H9 (cell line): ENCODE measurements at regions not wholly inside any gene's neighbourhood (a gene's known extent, or its start where the extent isn't known, plus 50 kb on each side); places are given as distances from the start of the nearest gene placed in this dataset.

Experiments
- DNase-seq: peaks from one replicate; pipeline ENCODE4 v3.0.0-alpha.2; 2017
- H2AFZ ChIP-seq: one replicate; pipeline ENCODE4 v1.6.1; 2013; ENCODE audit warnings: mild to moderate bottlenecking, low read length, control low read depth, moderate library complexity
- H2AK5ac ChIP-seq: 2 replicates; pipeline ENCODE4 v1.6.1; 2013; ENCODE audit warnings: low read length, control low read depth, mixed read lengths; ENCODE audit not compliant: insufficient read length
- H2BK120ac ChIP-seq: one replicate; pipeline ENCODE4 v1.6.1; 2013; ENCODE audit warnings: low read depth, mild to moderate bottlenecking, low read length, control low read depth, inconsistent platforms; ENCODE audit not compliant: poor library complexity, severe bottlenecking
- H2BK12ac ChIP-seq: 2 replicates; pipeline ENCODE4 v1.6.1; 2013; ENCODE audit warnings: low read length, control low read depth, mixed read lengths, low read depth; ENCODE audit not compliant: insufficient read length
- H2BK15ac ChIP-seq: 2 replicates; pipeline ENCODE4 v1.6.1; 2013; ENCODE audit warnings: low read depth, low read length, control low read depth
- H2BK20ac ChIP-seq: one replicate; pipeline ENCODE4 v1.6.1; 2013; ENCODE audit warnings: low read depth, mild to moderate bottlenecking, low read length, control low read depth, inconsistent platforms; ENCODE audit not compliant: poor library complexity, severe bottlenecking
- H2BK5ac ChIP-seq: 2 replicates; pipeline ENCODE4 v1.6.1; 2013; ENCODE audit warnings: low read length, control low read depth, mixed read lengths; ENCODE audit not compliant: insufficient read length
- H3K14ac ChIP-seq: 2 replicates; pipeline ENCODE4 v1.6.1; 2013; ENCODE audit warnings: low read length, control low read depth; ENCODE audit not compliant: insufficient read depth
- H3K18ac ChIP-seq: 2 replicates; pipeline ENCODE4 v1.6.1; 2013; ENCODE audit warnings: low read depth, mild to moderate bottlenecking, mixed read lengths, low read length, control low read depth; ENCODE audit not compliant: insufficient read length
- H3K23ac ChIP-seq: 2 replicates; pipeline ENCODE4 v1.6.1; 2013; ENCODE audit warnings: low read length, control low read depth, mixed read lengths, low read depth; ENCODE audit not compliant: insufficient read length
- H3K23me2 ChIP-seq: 2 replicates; pipeline ENCODE4 v1.6.1; 2013; ENCODE audit warnings: low read depth, mild to moderate bottlenecking, mixed read lengths, low read length, control low read depth; ENCODE audit not compliant: insufficient read length, poor library complexity, severe bottlenecking
- H3K27ac ChIP-seq: 2 replicates; pipeline ENCODE4 v1.5.1; 2013; ENCODE audit warnings: low read length, control low read depth, mixed read lengths, low read depth; ENCODE audit not compliant: insufficient read length
- H3K27me3 ChIP-seq: 2 replicates; pipeline ENCODE4 v1.6.1; 2013; ENCODE audit warnings: low read length, control low read depth, inconsistent platforms; ENCODE audit not compliant: insufficient read depth
- H3K4ac ChIP-seq: 2 replicates; pipeline ENCODE4 v1.6.1; 2013; ENCODE audit warnings: low read depth, mild to moderate bottlenecking, control low read depth, inconsistent platforms, low read length, moderate library complexity
- H3K4me1 ChIP-seq: 2 replicates; pipeline ENCODE4 v1.6.1; 2013; ENCODE audit warnings: low read length, control low read depth, inconsistent platforms; ENCODE audit not compliant: insufficient read depth
- H3K4me2 ChIP-seq: 2 replicates; pipeline ENCODE4 v1.6.1; 2013; ENCODE audit warnings: low read length, control low read depth, mixed read lengths; ENCODE audit not compliant: insufficient read length, insufficient read depth
- H3K56ac ChIP-seq: 2 replicates; pipeline ENCODE4 v1.6.1; 2013; ENCODE audit warnings: low read depth, mild to moderate bottlenecking, mixed read lengths, low read length, control low read depth; ENCODE audit not compliant: insufficient read length
- H3K79me1 ChIP-seq: 2 replicates; pipeline ENCODE4 v1.6.1; 2013; ENCODE audit warnings: low read depth, mild to moderate bottlenecking, moderate library complexity, low read length, control low read depth, inconsistent platforms; ENCODE audit not compliant: insufficient read depth, poor library complexity, severe bottlenecking
- H3K79me2 ChIP-seq: 2 replicates; pipeline ENCODE4 v1.6.1; 2013; ENCODE audit warnings: low read length, control low read depth, inconsistent platforms; ENCODE audit not compliant: insufficient read depth
- H3K9ac ChIP-seq: 2 replicates; pipeline ENCODE4 v1.6.1; 2013; ENCODE audit warnings: low read length, control low read depth, mixed read lengths; ENCODE audit not compliant: insufficient read length; ENCODE audit errors: extremely low read depth
- H3K9me3 ChIP-seq: one replicate; pipeline ENCODE4 v1.6.1; 2013; ENCODE audit warnings: low read depth, low read length, inconsistent platforms; ENCODE audit not compliant: control insufficient read depth
- H3T11ph ChIP-seq: one replicate; pipeline ENCODE4 v1.6.1; 2013; ENCODE audit warnings: mild to moderate bottlenecking, low read length, control low read depth, inconsistent platforms
- H4K20me1 ChIP-seq: one replicate; pipeline ENCODE4 v1.6.1; 2013; ENCODE audit not compliant: control insufficient read depth, insufficient read length, insufficient read depth
- H4K5ac ChIP-seq: 2 replicates; pipeline ENCODE4 v1.6.1; 2013; ENCODE audit warnings: low read depth, mild to moderate bottlenecking, mixed read lengths, low read length, control low read depth; ENCODE audit not compliant: insufficient read length
- H4K8ac ChIP-seq: replicated peaks from 2 replicates; pipeline ENCODE4 v1.6.1; 2013; ENCODE audit warnings: low read length, control low read depth, mixed read lengths, low read depth; ENCODE audit not compliant: insufficient read length
- H4K91ac ChIP-seq: 2 replicates; pipeline ENCODE4 v1.6.1; 2013; ENCODE audit warnings: low read depth, mild to moderate bottlenecking, moderate library complexity, mixed read lengths, low read length, control low read depth; ENCODE audit not compliant: insufficient read length
- H3K27ac Mint-ChIP-seq, 3 experiments: 2 replicates in 2 of 3; 3 replicates in 1 of 3; pipeline ENCODE4 v1.8.0; 2020 to 2021; ENCODE audit warnings: mixed read lengths in 3 of 3, mild to moderate bottlenecking in 1 of 3, moderate library complexity in 1 of 3
- H3K27me3 Mint-ChIP-seq: 2 replicates; pipeline ENCODE4 v1.8.0; 2021; ENCODE audit warnings: low read depth, mild to moderate bottlenecking, moderate library complexity, mixed read lengths
- H3K36me3 Mint-ChIP-seq, 3 experiments: 2 replicates in 2 of 3; 3 replicates in 1 of 3; pipeline ENCODE4 v1.8.0; 2020 to 2021; ENCODE audit warnings: low read depth in 3 of 3, mixed read lengths in 3 of 3; ENCODE audit not compliant: insufficient read depth in 1 of 3
- H3K4me1 Mint-ChIP-seq, 2 experiments: 2 replicates each; pipeline ENCODE4 v1.8.0; 2020; ENCODE audit warnings: mixed read lengths in 2 of 2
- H3K4me3 Mint-ChIP-seq, 2 experiments: 2 replicates in 1 of 2; 3 replicates in 1 of 2; pipeline ENCODE4 v1.8.0; 2020 to 2021; ENCODE audit warnings: mild to moderate bottlenecking in 2 of 2, mixed read lengths in 2 of 2, moderate library complexity in 1 of 2
- H3K9me3 Mint-ChIP-seq, 2 experiments: 2 replicates in 1 of 2; 3 replicates in 1 of 2; pipeline ENCODE4 v1.8.0; 2020; ENCODE audit warnings: mild to moderate bottlenecking in 2 of 2, mixed read lengths in 2 of 2, moderate library complexity in 1 of 2
- CTCF ChIP-seq: fragments of 200-600 bp; sonication (generic); conservative IDR thresholded peaks from 3 replicates; pipeline ENCODE4 v1.8.0; 2021; ENCODE audit warnings: antibody characterized with exemption, mild to moderate bottlenecking
- WGBS: extraction: QIAGEN DNeasy Blood & Tissue Kit; methylation state at CpG from one replicate; pipeline ENCODE4 v1.1.7; 2013; ENCODE audit warnings: missing lambda C conversion rate, low lambda C conversion rate, mixed read lengths; ENCODE audit not compliant: insufficient read length; ENCODE audit errors: extremely low coverage; 5-methylcytosine and 5-hydroxymethylcytosine counted together

GRCh38 chr15:95662638-95663037 is 667.9 kb upstream of the NR2F2 start:
- Histone ChIP-seq H2AK5ac (no peak overlapping the region), H3K23ac (no peak overlapping the region), H2AFZ (no peak overlapping the region), H4K5ac (no peak overlapping the region), H3K4me2 (no peak overlapping the region), H3K14ac (no peak overlapping the region), H3T11ph (no peak overlapping the region), H3K79me2 (no peaks in the 10 kb centered on the region), H2BK12ac (no peak overlapping the region), H3K27me3 (no peaks in the 10 kb centered on the region), H2BK20ac (no peak overlapping the region), H3K23me2 (no peaks in the 10 kb centered on the region), H3K56ac (no peak overlapping the region), H4K91ac (no peak overlapping the region), H2BK15ac (no peak overlapping the region), H2BK120ac (no peak overlapping the region), H3K18ac (no peak overlapping the region), H2BK5ac (no peak overlapping the region), H4K20me1 (no peaks in the 10 kb centered on the region), H3K9ac (no peak overlapping the region), H3K4ac (no peak overlapping the region), H3K4me1 (no peaks in the 10 kb centered on the region; the same call in 1 of the 2 replicates), H4K8ac (no peak overlapping the region), H3K27ac (no peak overlapping the region), H3K9me3 (no peaks in the 10 kb centered on the region), H3K79me1 (no peaks in the 10 kb centered on the region)
- no peak for DNase-seq
- Mint-ChIP-seq H3K4me3 (no peak overlapping the region), H3K4me1 (peaks cover 7% of the 10 kb centered on the region in 2 experiments), H3K27me3 (no peaks in the 10 kb centered on the region), H3K27ac (no peak overlapping the region), H3K36me3 (no peaks in the 10 kb centered on the region), H3K9me3 (no peaks in the 10 kb centered on the region; a peak in 1 of 5 replicates)
- no CpG with 5 or more reads among the region's 1 CpG for WGBS
- no peak for TF ChIP-seq CTCF
